ENCODE measurements at regions not wholly inside any gene's neighbourhood (a gene's known extent, or its start where the extent isn't known, plus 50 kb on each side); places are given as distances from the start of the nearest gene placed in this dataset.

GRCh38 chr11:119972281-119972680 is 165.6 kb downstream of the TRIM29 start:
- TF ChIP-seq CTCF (IDR thresholded peaks at IDR 0.05) = no peak
- TF ChIP-seq POLR2A (IDR thresholded peaks at IDR 0.05) = no peak
- TF ChIP-seq POLR2AphosphoS5 (IDR thresholded peaks at IDR 0.05) = no peak
- TF ChIP-seq EP300 (IDR thresholded peaks at IDR 0.05) = no peak
- H3K36me3 ChIP-seq = no peaks in the 10 kb centered on the region
- DNase-seq = no peak
- H3K27me3 ChIP-seq = peaks cover 0 to 14% (median 5%) of the 10 kb centered on the region in 3 donors
- H3K4me3 ChIP-seq = no peak overlapping the region
- H3K9me3 ChIP-seq = no peaks in the 10 kb centered on the region
- 86 to 89% methylated on average over 2 of the region's 2 CpGs for WGBS, 2 donors
- H3K4me1 ChIP-seq = no peaks in the 10 kb centered on the region
- intact Hi-C loops (cut with DNase I) = no loop called here
- H3K27ac ChIP-seq = no peak overlapping the region

DNA sequence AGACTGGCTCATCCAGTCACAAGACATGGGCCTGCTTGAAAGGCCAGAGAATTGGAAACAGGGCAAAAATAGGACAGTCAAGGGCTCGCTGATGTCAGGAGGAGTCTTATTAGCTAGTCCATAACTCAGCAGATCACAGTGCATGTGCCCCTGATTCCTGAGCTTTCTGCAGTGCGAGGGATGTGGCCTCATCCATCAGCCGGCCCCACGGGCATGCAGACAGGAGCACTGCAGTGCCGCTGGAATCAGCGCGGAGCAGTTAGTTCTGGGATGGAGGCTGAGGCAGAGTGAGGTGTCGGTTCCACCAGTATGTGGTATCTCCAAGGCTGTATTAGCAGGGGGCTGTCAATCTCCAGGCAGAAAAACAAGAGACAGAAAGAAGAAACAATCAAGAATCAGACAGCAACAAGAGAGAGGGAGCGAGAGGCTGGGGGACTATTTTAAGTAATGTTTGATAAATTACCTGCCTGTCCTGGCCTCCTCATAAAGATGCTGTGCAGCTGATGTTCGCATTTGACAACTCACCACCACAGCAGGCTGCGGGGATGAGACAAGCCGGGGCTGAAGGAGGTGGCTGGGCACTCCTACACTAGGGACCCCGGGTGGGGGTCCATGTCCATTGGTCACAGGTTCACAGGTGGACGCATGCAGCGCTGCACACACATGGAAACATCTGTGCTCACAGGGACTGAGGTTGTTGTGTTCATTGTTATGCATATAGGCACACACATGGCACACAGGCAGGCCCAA is 167.2 kb downstream of the TRIM29 start:
- Histone ChIP-seq H3K27me3 (peaks cover 0 to 7% (median 3%) of the 10 kb centered on the region in 3 donors), H3K36me3 (no peaks in the 10 kb centered on the region), H3K4me3 (no peak overlapping the region), H3K27ac (no peak overlapping the region), H3K9me3 (no peaks in the 10 kb centered on the region), H3K4me1 (no peaks in the 10 kb centered on the region)
- intact Hi-C loops (cut with DNase I) = no loop called here
- 82 to 91% methylated on average over 15 of the region's 15 CpGs for WGBS, 2 donors
- no peak for DNase-seq
- TF ChIP-seq POLR2AphosphoS5 (IDR thresholded peaks at IDR 0.05) (no peak), POLR2A (IDR thresholded peaks at IDR 0.05) (no peak), EP300 (IDR thresholded peaks at IDR 0.05) (no peak), CTCF (IDR thresholded peaks at IDR 0.05) (no peak)

DNA sequence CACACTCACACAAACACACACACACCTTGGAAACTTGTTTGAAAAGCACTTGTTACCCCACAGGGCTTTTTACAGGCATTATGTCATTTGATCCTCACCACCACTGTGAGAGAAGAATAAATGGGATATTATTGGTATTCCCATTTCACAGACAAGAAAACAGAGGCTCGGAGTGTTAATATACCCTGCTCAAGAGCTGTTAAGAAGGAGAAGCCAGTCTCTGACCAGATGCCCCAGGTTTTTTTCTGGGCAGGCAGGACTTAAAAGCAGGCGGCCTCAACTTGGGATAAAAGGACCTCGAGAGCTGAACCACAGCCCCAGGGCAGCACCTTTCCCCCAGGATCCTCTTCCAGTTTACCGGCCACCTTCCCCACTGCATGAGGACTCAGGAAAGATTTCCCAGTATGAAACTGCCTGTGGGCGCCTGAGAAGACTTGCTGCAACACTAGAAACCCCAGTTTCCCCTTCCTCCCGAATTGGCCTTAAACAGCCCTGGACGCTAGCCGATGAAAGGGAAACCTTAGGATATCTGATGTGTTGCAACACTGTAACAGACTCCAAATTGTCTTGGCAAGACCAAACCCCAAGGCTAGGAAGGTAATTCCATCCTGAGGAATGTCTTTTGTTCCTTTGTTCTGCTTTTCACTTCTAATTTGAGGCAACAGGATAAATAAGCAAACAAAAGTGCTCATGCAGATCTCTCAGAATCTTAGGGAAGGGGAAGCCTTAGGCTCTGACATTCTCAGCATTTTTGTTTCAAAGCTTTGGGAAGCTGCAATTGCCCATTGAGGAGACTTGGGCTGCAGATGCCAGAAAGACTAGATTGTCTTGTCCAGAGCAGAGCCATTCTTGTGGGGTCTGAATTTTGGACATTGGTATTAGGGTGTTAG is 173.5 kb downstream of the TRIM29 start:
- no peak overlapping the region for H3K4me3 ChIP-seq
- 62 to 80% methylated on average over 8 of the region's 8 CpGs for WGBS, 2 donors
- no peak for DNase-seq
- no peak overlapping the region for H3K27ac ChIP-seq
- no peaks in the 10 kb centered on the region for H3K9me3 ChIP-seq
- H3K36me3 ChIP-seq = no peaks in the 10 kb centered on the region
- intact Hi-C loops (cut with DNase I) = no loop called here
- H3K27me3 ChIP-seq = no peaks in the 10 kb centered on the region
- no peaks in the 10 kb centered on the region for H3K4me1 ChIP-seq
- TF ChIP-seq CTCF (IDR thresholded peaks at IDR 0.05) (no peak), EP300 (IDR thresholded peaks at IDR 0.05) (no peak), POLR2AphosphoS5 (IDR thresholded peaks at IDR 0.05) (no peak), POLR2A (IDR thresholded peaks at IDR 0.05) (no peak)

DNA sequence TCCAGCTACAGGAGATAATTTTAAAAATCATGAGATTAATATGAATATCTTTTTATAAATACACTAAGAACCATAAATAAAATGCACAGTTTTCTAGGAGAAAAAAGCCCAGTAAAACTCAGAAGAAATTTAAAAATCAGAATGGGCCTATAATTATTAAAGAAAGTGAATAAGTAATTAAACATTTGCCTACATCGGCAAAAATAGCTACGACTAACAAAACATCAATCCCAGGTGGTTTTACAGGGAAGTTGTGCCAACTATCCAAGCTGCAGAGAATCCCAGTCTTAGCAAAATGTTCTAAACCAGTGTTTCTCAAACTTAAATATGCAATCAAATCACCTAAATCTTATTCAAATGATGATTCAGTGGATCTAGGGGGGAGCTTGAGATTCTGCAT is 180.0 kb downstream of the TRIM29 start:
- TF ChIP-seq POLR2AphosphoS5 (IDR thresholded peaks at IDR 0.05) (no peak), POLR2A (IDR thresholded peaks at IDR 0.05) (no peak), EP300 (IDR thresholded peaks at IDR 0.05) (no peak), CTCF (IDR thresholded peaks at IDR 0.05) (no peak)
- Histone ChIP-seq H3K4me1 (no peaks in the 10 kb centered on the region), H3K27ac (no peak overlapping the region), H3K4me3 (no peak overlapping the region), H3K9me3 (no peaks in the 10 kb centered on the region), H3K36me3 (no peaks in the 10 kb centered on the region), H3K27me3 (peaks cover 0 to 3% (median 3%) of the 10 kb centered on the region in 3 donors)
- intact Hi-C loops (cut with DNase I) = no loop called here
- no peak for DNase-seq
- 81 to 83% methylated on average over 2 of the region's 2 CpGs for WGBS, 2 donors
